ENCODE measurements at regions not wholly inside any gene's neighbourhood (a gene's known extent, or its start where the extent isn't known, plus 50 kb on each side); places are given as distances from the start of the nearest gene placed in this dataset.
A peak's percentile ranks its signal among the peaks of the same experiment; 100 is the strongest.
"Not testable (repeated sequence)": the region's sequence is repeated elsewhere in the genome, so short reads cannot be mapped to it uniquely, and the experiment has no call there.

- no peak for DNase-seq
Observed at GRCh38 chr5:91315701-91316100, 67.4 kb downstream of the ARRDC3 start.

GRCh38 chr5:91313757-91314673 lies 69.1 kb downstream of the ARRDC3 start:
- peak in 40 of 56 donors; percentile 5 to 86 (median 32) for DNase-seq

- DNase-seq, result no peak
Observed at GRCh38 chr5:91312698-91313097, 70.4 kb downstream of the ARRDC3 start.

DNA sequence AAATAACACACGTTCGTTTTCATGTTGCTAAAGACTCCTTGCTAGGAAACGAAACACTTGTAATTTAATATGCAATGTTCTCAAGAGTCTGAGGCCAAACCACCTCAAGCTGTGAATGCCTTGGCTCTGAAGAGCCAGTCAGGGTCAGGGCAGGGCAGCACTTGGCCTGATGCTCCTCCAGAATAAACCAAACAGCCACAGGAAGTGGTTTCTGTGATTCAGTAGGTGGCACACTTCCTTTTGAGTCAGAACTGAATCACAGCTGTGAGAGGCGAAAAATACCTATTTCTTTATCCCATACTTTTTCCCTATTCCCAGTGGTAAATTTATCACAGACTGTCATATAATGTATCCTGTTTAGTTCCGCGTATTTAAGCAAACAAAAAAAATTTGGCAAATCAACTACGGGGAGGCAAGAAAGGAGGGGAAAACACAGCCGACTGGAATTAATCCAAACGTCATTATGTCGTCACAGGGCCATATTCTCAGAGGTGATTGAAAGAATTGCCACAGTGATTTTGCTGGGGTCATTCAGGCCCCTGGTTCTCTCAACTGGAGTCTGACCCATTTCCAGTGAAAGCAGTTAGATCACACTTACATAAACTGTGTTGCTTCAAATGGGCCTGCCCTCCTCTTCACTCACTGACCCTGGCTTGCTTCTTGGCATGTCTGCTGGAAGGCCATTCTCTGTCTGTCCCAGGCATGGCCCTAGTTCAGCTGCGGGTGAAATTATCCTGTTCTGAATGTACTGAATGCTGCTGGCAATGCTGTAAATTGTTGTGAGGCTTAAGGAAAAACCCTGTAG lies 71.2 kb downstream of the ARRDC3 start:
- peak in 26 of 56 donors; percentile 1 to 44 (median 12) for DNase-seq

GRCh38 chr5:91311168-91311696 lies 71.9 kb downstream of the ARRDC3 start:
- no peak for DNase-seq

- not testable (repeated sequence) for DNase-seq
Observed at GRCh38 chr5:91308157-91308556, 75.0 kb downstream of the ARRDC3 start.

DNA sequence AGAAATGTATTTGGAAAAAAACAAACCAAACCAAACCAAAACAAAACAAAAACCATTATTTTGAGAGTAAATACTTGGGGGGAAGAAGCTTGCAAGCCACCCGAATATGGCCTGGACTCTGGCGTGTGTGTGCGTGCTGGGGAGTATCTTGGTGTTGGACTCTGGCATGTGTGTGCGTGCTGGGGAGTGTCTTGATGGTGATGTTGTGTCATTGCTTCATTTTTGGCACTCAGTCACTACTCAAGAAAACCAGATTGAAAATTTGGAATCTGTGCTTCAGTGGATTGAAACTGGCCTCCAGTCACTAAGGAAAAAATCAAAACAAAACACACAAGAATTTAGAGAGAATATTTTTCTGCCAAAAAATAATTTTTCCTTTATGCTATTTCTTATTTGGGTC lies 76.1 kb downstream of the ARRDC3 start:
- no peak for DNase-seq

GRCh38 chr5:91306497-91306896 lies 76.6 kb downstream of the ARRDC3 start:
- DNase-seq, result no peak

GRCh38 chr5:91305640-91306039 lies 77.5 kb downstream of the ARRDC3 start:
- DNase-seq, result no peak

DNA sequence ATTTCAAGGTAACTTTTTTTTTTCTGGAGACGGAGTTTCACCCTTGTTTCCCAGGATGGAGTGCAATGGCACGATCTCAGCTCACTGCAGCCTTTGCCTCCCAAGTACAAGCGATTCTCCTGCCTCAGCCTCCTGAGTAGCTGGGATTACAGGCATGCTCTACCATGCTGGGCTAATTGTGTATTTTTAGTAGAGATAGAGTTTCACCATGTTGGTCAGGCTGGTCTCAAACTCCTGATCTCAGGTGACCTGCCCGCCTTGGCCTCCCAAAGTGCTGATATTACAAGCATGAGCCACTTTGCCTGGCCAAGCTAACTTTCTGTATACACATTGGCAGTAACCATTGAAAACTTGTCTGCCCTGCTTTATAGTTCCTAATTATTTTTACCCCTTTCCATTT lies 79.1 kb downstream of the ARRDC3 start:
- DNase-seq, result not testable (repeated sequence)

DNA sequence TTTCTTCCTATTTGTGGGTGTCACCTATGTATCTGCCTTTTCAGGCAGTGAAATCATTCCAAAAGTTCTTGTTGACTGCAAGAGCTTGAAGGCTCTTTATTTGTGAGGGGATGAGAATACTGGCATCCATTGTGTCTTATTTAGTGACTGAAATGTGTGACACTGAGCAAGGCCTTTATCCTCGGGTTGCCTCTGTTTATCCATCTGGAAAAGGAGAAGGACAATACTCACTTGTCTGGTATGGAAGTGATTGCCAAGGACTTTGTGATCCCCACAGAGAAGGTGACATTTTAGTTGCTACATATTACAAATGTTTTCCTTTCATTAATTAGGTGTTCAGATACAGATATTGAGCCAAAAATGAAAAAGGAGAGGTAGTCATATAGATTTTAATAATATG lies 80.2 kb downstream of the ARRDC3 start:
- DNase-seq, result peak in 20 of 56 donors; percentile 2 to 53 (median 20)

DNA sequence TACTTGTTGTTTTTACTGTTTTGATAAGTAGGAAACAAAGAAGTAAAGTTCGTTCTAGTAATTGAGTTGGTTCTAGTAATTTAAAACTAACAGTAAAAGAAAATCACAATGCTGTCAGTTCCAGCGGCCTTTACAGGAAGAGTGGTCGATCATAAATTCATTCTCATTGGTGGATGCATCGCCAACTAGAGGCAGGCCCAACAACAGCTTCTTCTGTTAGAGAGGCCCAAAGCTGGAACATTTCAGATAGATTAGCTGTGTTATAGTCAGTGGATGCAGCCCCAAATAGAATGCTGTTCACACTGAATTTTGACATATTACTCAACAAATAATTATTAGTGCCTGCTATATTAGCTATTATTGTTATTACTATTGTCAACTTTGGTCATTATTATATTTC lies 80.8 kb downstream of the ARRDC3 start:
- no peak for DNase-seq

DNA sequence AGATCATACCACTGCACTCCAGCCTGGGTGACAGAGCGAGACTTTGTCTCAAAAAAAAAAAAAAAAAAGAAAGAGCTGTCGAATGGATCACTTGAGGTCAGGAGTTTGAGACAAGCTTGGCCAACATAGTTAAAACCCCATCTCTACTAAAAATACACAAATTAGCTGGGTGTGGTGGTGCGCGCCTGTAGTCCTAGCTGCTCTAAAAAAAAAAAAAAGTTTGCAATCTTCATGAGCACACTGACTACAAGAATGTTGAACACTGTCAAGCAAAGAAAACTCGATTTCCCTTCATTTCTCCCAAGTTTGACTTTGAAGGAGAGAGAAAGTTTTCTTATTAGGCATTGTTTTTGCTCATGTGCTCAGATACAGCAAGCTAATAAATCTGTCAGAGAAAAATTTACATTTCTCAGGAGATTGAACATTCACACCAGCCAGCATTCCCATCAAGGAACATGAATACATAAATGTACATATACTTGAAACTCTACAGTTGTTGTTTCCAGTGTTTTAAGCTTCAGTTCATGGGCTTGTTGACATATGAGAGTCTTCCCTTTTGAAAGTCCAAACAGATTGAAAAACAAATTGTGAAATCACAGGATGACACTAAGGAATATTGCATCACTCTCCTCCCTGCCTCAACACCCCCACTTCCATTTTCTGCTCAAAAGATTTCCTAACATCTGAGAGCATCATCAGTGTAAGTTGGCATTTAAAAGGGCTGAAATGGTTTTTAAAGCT lies 81.8 kb downstream of the ARRDC3 start:
- no peak for DNase-seq

GRCh38 chr5:91297994-91298393 lies 85.1 kb downstream of the ARRDC3 start:
- no peak for DNase-seq

GRCh38 chr5:91296674-91297143 lies 86.4 kb downstream of the ARRDC3 start:
- peak in 5 of 56 donors; percentile 8 to 18 (median 17) for DNase-seq

DNA sequence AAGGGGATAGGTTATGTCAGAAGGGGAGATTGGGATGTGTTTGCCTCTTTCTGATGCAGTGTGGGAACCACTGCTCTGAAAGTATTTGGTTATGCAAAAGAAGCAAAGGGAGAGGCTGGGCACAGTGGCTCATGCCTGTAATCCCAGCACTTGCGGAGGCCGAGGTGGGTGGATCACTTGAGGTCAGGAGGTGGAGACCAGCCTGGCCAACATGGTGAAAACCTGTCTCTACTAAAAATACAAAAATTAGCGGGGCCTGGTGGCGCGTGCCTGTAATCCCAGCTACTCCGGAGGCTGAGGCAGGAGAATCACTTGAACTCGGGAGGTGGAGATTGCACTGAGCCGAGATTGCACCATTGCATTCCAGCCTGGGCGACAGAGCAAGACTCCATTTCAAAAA lies 87.0 kb downstream of the ARRDC3 start:
- DNase-seq, result not testable (repeated sequence)

GRCh38 chr5:91293131-91293530 lies 90.0 kb downstream of the ARRDC3 start:
- no peak for DNase-seq

DNA sequence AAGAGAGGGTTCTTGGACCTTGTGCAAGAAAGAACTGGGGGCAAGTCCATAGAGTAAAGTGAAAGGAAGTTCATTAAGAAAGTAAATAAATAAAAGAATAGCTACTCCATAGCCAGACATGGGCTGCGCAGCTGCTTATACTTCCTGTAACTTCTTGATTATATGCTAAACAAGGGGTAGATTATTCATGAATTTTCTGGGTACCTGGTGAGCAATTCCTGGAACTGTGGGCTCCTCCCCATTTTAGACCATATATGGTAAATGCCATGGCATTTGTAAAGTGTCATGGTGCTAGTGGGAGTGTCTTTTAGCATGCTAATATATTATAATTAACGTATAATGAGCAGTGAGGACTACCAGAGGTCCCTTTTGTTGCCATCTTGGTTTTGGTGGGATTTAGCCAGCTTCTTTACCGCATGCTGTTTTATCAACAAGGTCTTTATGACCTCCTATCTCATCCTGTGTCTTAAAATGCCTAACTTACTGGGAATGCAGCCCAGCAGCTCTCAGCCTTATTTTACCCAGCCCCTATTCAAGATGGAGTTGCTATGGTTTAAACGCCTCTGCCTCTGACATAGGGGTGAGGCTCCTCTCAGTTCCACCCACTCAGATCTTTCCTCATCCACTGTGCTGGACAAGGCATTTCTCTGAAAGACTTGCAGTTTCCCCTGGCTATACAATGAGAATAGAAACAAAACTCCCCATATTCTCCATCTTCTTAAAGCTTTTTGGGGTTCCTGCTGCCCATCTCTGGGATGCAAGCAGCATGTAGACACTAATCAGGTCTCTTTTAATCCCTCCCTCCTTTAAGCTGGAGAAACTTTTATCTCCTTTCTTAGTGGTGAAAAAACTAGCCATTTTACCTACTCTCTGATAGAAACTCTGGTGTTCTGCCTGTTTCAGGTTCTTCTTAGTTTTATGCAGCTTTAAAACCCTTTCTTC lies 91.2 kb downstream of the ARRDC3 start:
- DNase-seq, result no peak

GRCh38 chr5:91288118-91288916 lies 94.8 kb downstream of the ARRDC3 start:
- DNase-seq, result no peak
